ENCODE measurements at regions not wholly inside any gene's neighbourhood (a gene's known extent, or its start where the extent isn't known, plus 50 kb on each side); places are given as distances from the start of the nearest gene placed in this dataset.

GRCh38 chr3:168314166-168314565, 218.4 kb upstream of the GOLIM4 start:
- TF ChIP-seq CTCF (IDR thresholded peaks at IDR 0.05) (no peak), POLR2A (IDR thresholded peaks at IDR 0.05) (no peak)

Data from right lobe of liver (tissue), 4 donors.